Ovary (tissue), 3 donors: ENCODE measurements at regions not wholly inside any gene's neighbourhood (a gene's known extent, or its start where the extent isn't known, plus 50 kb on each side); places are given as distances from the start of the nearest gene placed in this dataset.

Experiments
- EP300 ChIP-seq: sonication (generic); formaldehyde crosslinking; IDR thresholded peaks from one replicate; pipeline ENCODE4 v1.6.1; 2017; ENCODE audit warnings: antibody characterized with exemption
- POLR2A ChIP-seq: fragments of 450-650 bp; IDR thresholded peaks from one replicate; pipeline ENCODE4 v1.6.1; 2017; ENCODE audit warnings: antibody characterized with exemption, mild to moderate bottlenecking, moderate library complexity
- TF ChIP-seq, protein P1 (sequence below), 3 donors: fragments of 450-650 bp in 2 of 3; fragments of 200-600 bp in 1 of 3; IDR thresholded peaks; one replicate each; pipeline versions ENCODE4 v1.5.1 to v1.8.0; 2016 to 2022; ENCODE audit warnings: antibody characterized with exemption in 3 of 3, mild to moderate bottlenecking in 1 of 3
- donor health status: DM: no; HTN: no; CAD: no.

DNA sequence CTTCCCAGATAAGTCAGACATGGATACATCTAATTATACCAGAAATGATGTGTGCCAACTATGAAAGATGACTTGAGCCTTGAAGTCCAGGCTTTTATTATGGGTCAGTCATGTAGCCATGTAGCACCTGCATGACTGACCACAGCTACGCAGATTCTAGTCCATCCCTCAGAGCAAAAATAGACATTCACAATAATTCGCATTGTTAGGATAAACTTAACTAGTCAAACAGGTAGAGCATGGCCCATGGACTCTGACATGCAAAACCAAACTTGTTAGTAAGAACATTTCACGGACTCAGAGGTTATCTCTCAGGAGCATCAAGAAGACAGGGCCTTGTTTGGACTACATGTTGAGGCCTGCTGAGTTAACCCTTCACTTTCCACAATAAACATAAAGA, 132.6 kb downstream of the PWWP3B start:
- TF ChIP-seq POLR2A (no peak), EP300 (no peak)
- TF ChIP-seq, protein P1, sequence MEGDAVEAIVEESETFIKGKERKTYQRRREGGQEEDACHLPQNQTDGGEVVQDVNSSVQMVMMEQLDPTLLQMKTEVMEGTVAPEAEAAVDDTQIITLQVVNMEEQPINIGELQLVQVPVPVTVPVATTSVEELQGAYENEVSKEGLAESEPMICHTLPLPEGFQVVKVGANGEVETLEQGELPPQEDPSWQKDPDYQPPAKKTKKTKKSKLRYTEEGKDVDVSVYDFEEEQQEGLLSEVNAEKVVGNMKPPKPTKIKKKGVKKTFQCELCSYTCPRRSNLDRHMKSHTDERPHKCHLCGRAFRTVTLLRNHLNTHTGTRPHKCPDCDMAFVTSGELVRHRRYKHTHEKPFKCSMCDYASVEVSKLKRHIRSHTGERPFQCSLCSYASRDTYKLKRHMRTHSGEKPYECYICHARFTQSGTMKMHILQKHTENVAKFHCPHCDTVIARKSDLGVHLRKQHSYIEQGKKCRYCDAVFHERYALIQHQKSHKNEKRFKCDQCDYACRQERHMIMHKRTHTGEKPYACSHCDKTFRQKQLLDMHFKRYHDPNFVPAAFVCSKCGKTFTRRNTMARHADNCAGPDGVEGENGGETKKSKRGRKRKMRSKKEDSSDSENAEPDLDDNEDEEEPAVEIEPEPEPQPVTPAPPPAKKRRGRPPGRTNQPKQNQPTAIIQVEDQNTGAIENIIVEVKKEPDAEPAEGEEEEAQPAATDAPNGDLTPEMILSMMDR (IDR thresholded peaks at IDR 0.05): no peak
